MCF 10A (cell line): ENCODE measurements at regions not wholly inside any gene's neighbourhood (a gene's known extent, or its start where the extent isn't known, plus 50 kb on each side); places are given as distances from the start of the nearest gene placed in this dataset.

Experiments used
- BruUV-seq: library from RNA; stranded (reverse); fragments of 400-500 nt; replicated peaks from 2 replicates; lab custom pipeline; 2021; lab: Mats Ljungman, UMichigan
- CTCF ChIA-PET: fragments of 300-600 bp; sonication (Branson Sonifier 250); formaldehyde crosslinking; extraction: SDS; loops from one replicate; lab custom pipeline; 2021; ENCODE audit warnings: antibody characterized with exemption, inconsistent platforms; lab: Yijun Ruan, JAX
- POLR2A ChIA-PET: fragments of 300-600, 350-650 bp; sonication (Branson Sonifier 250); formaldehyde crosslinking; extraction: SDS; loops from one replicate; lab custom pipeline; 2020; ENCODE audit warnings: antibody characterized with exemption, inconsistent platforms; lab: Yijun Ruan, JAX
- DNase-seq: peaks from one replicate; pipeline ENCODE4 v3.0.0-alpha.2; 2018; ENCODE audit not compliant: unreplicated experiment
- H3K27ac Mint-ChIP-seq: one replicate; pipeline ENCODE4 v1.8.0; 2022; ENCODE audit warnings: mild to moderate bottlenecking, low read depth, mixed read lengths; ENCODE audit not compliant: unreplicated experiment
- H3K27me3 Mint-ChIP-seq: one replicate; pipeline ENCODE4 v1.8.0; 2022; ENCODE audit warnings: mixed read lengths; ENCODE audit not compliant: insufficient read depth, unreplicated experiment
- H3K36me3 Mint-ChIP-seq: one replicate; pipeline ENCODE4 v1.8.0; 2022; ENCODE audit warnings: mild to moderate bottlenecking, moderate library complexity, mixed read lengths; ENCODE audit not compliant: insufficient read depth, unreplicated experiment
- H3K4me1 Mint-ChIP-seq: one replicate; pipeline ENCODE4 v1.8.0; 2022; ENCODE audit warnings: mixed read lengths; ENCODE audit not compliant: insufficient read depth, unreplicated experiment
- H3K4me3 Mint-ChIP-seq: one replicate; pipeline ENCODE4 v1.8.0; 2022; ENCODE audit warnings: mild to moderate bottlenecking, moderate library complexity, mixed read lengths; ENCODE audit not compliant: unreplicated experiment
- H3K9me3 Mint-ChIP-seq: one replicate; pipeline ENCODE4 v1.8.0; 2022; ENCODE audit warnings: mixed read lengths; ENCODE audit not compliant: unreplicated experiment
- CTCF ChIP-seq: fragments of 200-600 bp; IDR thresholded peaks from one replicate; pipeline ENCODE4 v1.8.0; 2022; ENCODE audit warnings: antibody characterized with exemption, mild to moderate bottlenecking; ENCODE audit not compliant: unreplicated experiment
- intact Hi-C: fragments of 100-400 bp; cut with micrococcal nuclease; formaldehyde crosslinking; loops from 2 replicates; pipeline ENCODE4 v1.14.1; 2022

GRCh38 chr7:26443751-26444150, 152.1 kb downstream of the SNX10 start:
- no peak overlapping the region for H3K27ac Mint-ChIP-seq
- no peak overlapping the region for H3K4me3 Mint-ChIP-seq
- H3K36me3 Mint-ChIP-seq, result no peaks in the 10 kb centered on the region
- no peak for DNase-seq
- no peak for TF ChIP-seq CTCF
- H3K4me1 Mint-ChIP-seq, result no peaks in the 10 kb centered on the region
- intact Hi-C loops, result no loop called here
- no peaks in the 10 kb centered on the region for H3K27me3 Mint-ChIP-seq
- POLR2A ChIA-PET, result interaction anchor here (0.6 kb wide), 1 partner anchor 18 kb away, joined by 3 read pairs; no protein-coding TSS in a partner anchor
- BruUV-seq, result no TSS peak
- CTCF ChIA-PET, result interaction anchor here (0.7 kb wide), 1 partner anchor 149 kb away, joined by 4 read pairs; no protein-coding TSS in a partner anchor
- H3K9me3 Mint-ChIP-seq, result no peaks in the 10 kb centered on the region

- peaks cover 2% of the 10 kb centered on the region for H3K4me1 Mint-ChIP-seq
- no TSS peak for BruUV-seq
Observed at GRCh38 chr7:26444555-26444954, 152.9 kb downstream of the SNX10 start.

GRCh38 chr7:26447116-26447515, 155.5 kb downstream of the SNX10 start:
- H3K36me3 Mint-ChIP-seq, result no peaks in the 10 kb centered on the region
- no peak overlapping the region for H3K27ac Mint-ChIP-seq
- peaks cover 11% of the 10 kb centered on the region for H3K4me1 Mint-ChIP-seq
- no peak overlapping the region for H3K4me3 Mint-ChIP-seq
- BruUV-seq, result no TSS peak
- TF ChIP-seq CTCF, result no peak
- no peaks in the 10 kb centered on the region for H3K9me3 Mint-ChIP-seq
- H3K27me3 Mint-ChIP-seq, result no peaks in the 10 kb centered on the region
- intact Hi-C loops, result no loop called here
- CTCF ChIA-PET, result no interaction called here
- no peak for DNase-seq
- POLR2A ChIA-PET, result no interaction called here

More at GRCh38 chr7:26444555-26444954, 152.9 kb downstream of the SNX10 start:
- POLR2A ChIA-PET, result no interaction called here
- H3K27me3 Mint-ChIP-seq, result no peaks in the 10 kb centered on the region
- no peaks in the 10 kb centered on the region for H3K36me3 Mint-ChIP-seq
- intact Hi-C loops, result no loop called here
- CTCF ChIA-PET, result interaction anchor here (0.7 kb wide), 1 partner anchor 148 kb away, joined by 4 read pairs; no protein-coding TSS in a partner anchor
- no peaks in the 10 kb centered on the region for H3K9me3 Mint-ChIP-seq
- H3K27ac Mint-ChIP-seq, result no peak overlapping the region
- no peak for DNase-seq
- H3K4me3 Mint-ChIP-seq, result no peak overlapping the region
- no peak for TF ChIP-seq CTCF

- intact Hi-C loops, result no loop called here
- TF ChIP-seq CTCF, result no peak
- CTCF ChIA-PET, result interaction anchor here (0.5 to 1.7 kb wide), 7 partner anchors 9 to 51 kb away, joined by 3 to 6 read pairs (median 3); no protein-coding TSS in a partner anchor
- H3K27ac Mint-ChIP-seq, result peak overlapping the region; percentile 55
- POLR2A ChIA-PET, result interaction anchor here (0.7 to 2.2 kb wide), 8 partner anchors 11 to 306 kb away, joined by 3 to 10 read pairs (median 4); no protein-coding TSS in a partner anchor
- H3K4me3 Mint-ChIP-seq, result peak overlapping the region; percentile 11
- peak; percentile 74 for DNase-seq
- H3K27me3 Mint-ChIP-seq, result no peaks in the 10 kb centered on the region
- no peaks in the 10 kb centered on the region for H3K9me3 Mint-ChIP-seq
- BruUV-seq, result no TSS peak
- H3K36me3 Mint-ChIP-seq, result no peaks in the 10 kb centered on the region
- peaks cover 15% of the 10 kb centered on the region for H3K4me1 Mint-ChIP-seq
Observed at GRCh38 chr7:26449175-26450165, 157.8 kb downstream of the SNX10 start.
